IMR-90 (cell line): ENCODE measurements at regions not wholly inside any gene's neighbourhood (a gene's known extent, or its start where the extent isn't known, plus 50 kb on each side); places are given as distances from the start of the nearest gene placed in this dataset.

Experiments
- ATAC-seq: fragments of 200-7000 bp; cut with Tn5 transposase; 2 replicates; pipeline ENCODE4 v1.9.1; 2020; ENCODE audit warnings: low read depth, mild to moderate bottlenecking, moderate library complexity
- BruUV-seq: library from RNA; stranded (reverse); fragments of 400-500 nt; replicated peaks from 2 replicates; lab custom pipeline; 2021; lab: Mats Ljungman, UMichigan
- CTCF ChIA-PET: fragments of 300-600 bp; formaldehyde crosslinking; extraction: SDS; loops from one replicate; lab custom pipeline; 2021; ENCODE audit warnings: antibody characterized with exemption; lab: Yijun Ruan, JAX
- POLR2A ChIA-PET: fragments of 300-600 bp; sonication (Branson Sonifier 250); formaldehyde crosslinking; loops from one replicate; lab custom pipeline; 2022; ENCODE audit warnings: antibody characterized with exemption; ENCODE audit not compliant: unreplicated experiment; lab: Charles Lee
- DNase-seq: peaks from one replicate; pipeline ENCODE4 v3.0.0; 2013
- H2AFZ ChIP-seq: replicated peaks from 2 replicates; pipeline ENCODE3; 2013; ENCODE audit warnings: low read length, mild to moderate bottlenecking; ENCODE audit not compliant: poor library complexity
- H2AK5ac ChIP-seq: 2 replicates; pipeline ENCODE4 v1.6.1; 2013; ENCODE audit warnings: low read depth, low read length, inconsistent platforms
- H2AK9ac ChIP-seq: replicated peaks from 2 replicates; pipeline ENCODE3; 2013; ENCODE audit warnings: mild to moderate bottlenecking, low read depth, low read length, moderate library complexity; ENCODE audit not compliant: poor library complexity
- H2BK120ac ChIP-seq: 2 replicates; pipeline ENCODE4 v1.6.1; 2013; ENCODE audit warnings: low read depth, low read length, inconsistent platforms
- H2BK15ac ChIP-seq: 3 replicates; pipeline ENCODE4 v1.6.1; 2013; ENCODE audit warnings: low read depth, low read length, inconsistent platforms
- H2BK20ac ChIP-seq: 2 replicates; pipeline ENCODE4 v1.6.1; 2013; ENCODE audit warnings: low read depth, mild to moderate bottlenecking, inconsistent platforms, low read length, moderate library complexity
- H2BK5ac ChIP-seq: 2 replicates; pipeline ENCODE4 v1.6.1; 2013; ENCODE audit warnings: mild to moderate bottlenecking, low read depth, low read length, inconsistent platforms; ENCODE audit not compliant: poor library complexity, severe bottlenecking
- H3K14ac ChIP-seq: replicated peaks from 2 replicates; pipeline ENCODE4 v1.6.1; 2013; ENCODE audit warnings: low read depth, low read length, inconsistent platforms
- H3K18ac ChIP-seq: 2 replicates; pipeline ENCODE4 v1.6.1; 2013; ENCODE audit warnings: low read depth, low read length, control low read depth
- H3K23ac ChIP-seq: 2 replicates; pipeline ENCODE4 v1.6.1; 2013; ENCODE audit warnings: low read depth, low read length, inconsistent platforms
- H3K27ac ChIP-seq: 2 replicates; pipeline ENCODE4 v1.5.1; 2013; ENCODE audit warnings: mild to moderate bottlenecking, control low read depth, low read length; ENCODE audit not compliant: insufficient read depth
- H3K27me3 ChIP-seq: 2 replicates; pipeline ENCODE4 v1.6.1; 2013; ENCODE audit warnings: low read length; ENCODE audit not compliant: control insufficient read depth, insufficient read depth
- H3K36me3 ChIP-seq: 2 replicates; pipeline ENCODE4 v1.6.1; 2013; ENCODE audit warnings: low read length, mixed read lengths; ENCODE audit not compliant: control insufficient read depth, insufficient read depth
- H3K4ac ChIP-seq: 2 replicates; pipeline ENCODE4 v1.6.1; 2013; ENCODE audit warnings: low read depth, low read length, inconsistent platforms
- H3K4me1 ChIP-seq: 2 replicates; pipeline ENCODE4 v1.6.1; 2013; ENCODE audit warnings: low read length, mixed read lengths; ENCODE audit not compliant: control insufficient read depth, insufficient read depth
- H3K4me2 ChIP-seq: 2 replicates; pipeline ENCODE4 v1.6.1; 2013; ENCODE audit warnings: low read depth, mild to moderate bottlenecking, control low read depth, low read length, moderate library complexity
- H3K4me3 ChIP-seq: 2 replicates; pipeline ENCODE4 v1.5.1; 2013; ENCODE audit warnings: low read depth, mild to moderate bottlenecking, control low read depth, low read length, moderate library complexity; ENCODE audit not compliant: insufficient read depth
- H3K56ac ChIP-seq: 2 replicates; pipeline ENCODE4 v1.6.1; 2013; ENCODE audit warnings: low read length, inconsistent platforms; ENCODE audit not compliant: insufficient read depth; ENCODE audit errors: extremely low read depth
- H3K79me1 ChIP-seq, 2 experiments: 2 replicates each; pipeline ENCODE4 v1.6.1; 2013; ENCODE audit warnings: low read length in 2 of 2, inconsistent platforms in 1 of 2, low read depth in 1 of 2
- H3K9ac ChIP-seq: 2 replicates; pipeline ENCODE4 v1.6.1; 2013; ENCODE audit warnings: low read depth, low read length, control low read depth
- H3K9me1 ChIP-seq: 2 replicates; pipeline ENCODE4 v1.6.1; 2013; ENCODE audit warnings: low read length, inconsistent platforms; ENCODE audit not compliant: insufficient read depth
- H3K9me3 ChIP-seq: 2 replicates; pipeline ENCODE4 v1.6.1; 2013; ENCODE audit warnings: low read length; ENCODE audit not compliant: control insufficient read depth, insufficient read depth
- H4K20me1 ChIP-seq: 2 replicates; pipeline ENCODE4 v1.6.1; 2013; ENCODE audit warnings: low read length, inconsistent platforms; ENCODE audit not compliant: insufficient read depth
- H4K5ac ChIP-seq: 2 replicates; pipeline ENCODE4 v1.6.1; 2013; ENCODE audit warnings: mild to moderate bottlenecking, low read depth, low read length, control low read depth
- H4K8ac ChIP-seq, 2 experiments: 2 replicates each; pipeline ENCODE4 v1.6.1; 2013; ENCODE audit warnings: low read depth in 2 of 2, low read length in 2 of 2, control low read depth in 1 of 2, inconsistent platforms in 1 of 2
- H4K91ac ChIP-seq: 2 replicates; pipeline ENCODE4 v1.6.1; 2013; ENCODE audit warnings: low read depth, low read length, inconsistent platforms; ENCODE audit not compliant: insufficient read depth
- BHLHE40 ChIP-seq: fragments of 150-350 bp; IDR thresholded peaks from 2 replicates; pipeline ENCODE4 v1.6.1; 2016; ENCODE audit warnings: mild to moderate bottlenecking, low read depth, low read length
- CEBPB ChIP-seq: IDR thresholded peaks from 2 replicates; pipeline ENCODE4 v1.6.1; 2012; ENCODE audit warnings: low read depth, low read length, improper control_type of control experiment
- CHD1 ChIP-seq: IDR thresholded peaks from 2 replicates; pipeline ENCODE4 v1.6.1; 2012; ENCODE audit warnings: low read depth, low read length, improper control_type of control experiment
- ELK1 ChIP-seq: fragments of 150-350 bp; IDR thresholded peaks from 2 replicates; pipeline ENCODE4 v1.6.1; 2016; ENCODE audit warnings: low read depth, mild to moderate bottlenecking, low read length, moderate library complexity, borderline replicate concordance
- FOS ChIP-seq: fragments of 150-350 bp; IDR thresholded peaks from 2 replicates; pipeline ENCODE4 v1.6.1; 2016; ENCODE audit warnings: low read depth, low read length
- MAFK ChIP-seq: IDR thresholded peaks from 2 replicates; pipeline ENCODE4 v1.6.1; 2012; ENCODE audit warnings: low read depth, low read length, improper control_type of control experiment
- MAZ ChIP-seq: IDR thresholded peaks from 2 replicates; pipeline ENCODE4 v1.6.1; 2012; ENCODE audit warnings: low read depth, mild to moderate bottlenecking, low read length, improper control_type of control experiment, moderate library complexity, borderline replicate concordance
- NFE2L2 ChIP-seq: fragments of 150-350 bp; IDR thresholded peaks from 2 replicates; pipeline ENCODE4 v1.6.1; 2016; ENCODE audit warnings: low read depth, mild to moderate bottlenecking, low read length
- RCOR1 ChIP-seq: IDR thresholded peaks from 2 replicates; pipeline ENCODE4 v1.6.1; 2012; ENCODE audit warnings: mild to moderate bottlenecking, low read length, improper control_type of control experiment; ENCODE audit not compliant: insufficient replicate concordance
- RFX5 ChIP-seq: IDR thresholded peaks from 2 replicates; pipeline ENCODE4 v1.8.0; 2012; ENCODE audit warnings: low read depth, mild to moderate bottlenecking, low read length, moderate library complexity
- SMC3 ChIP-seq: fragments of 150-350 bp; IDR thresholded peaks from 2 replicates; pipeline ENCODE4 v1.6.1; 2016; ENCODE audit warnings: low read depth, mild to moderate bottlenecking, antibody characterized with exemption, low read length, moderate library complexity
- WGBS, 2 experiments: methylation state at CpG; one replicate each; pipeline versions ENCODE4 v1.1.5 to v1.1.7; 2013; ENCODE audit warnings: missing lambda C conversion rate in 2 of 2; ENCODE audit not compliant: insufficient read length in 1 of 2; ENCODE audit errors: extremely low coverage in 2 of 2; 5-methylcytosine and 5-hydroxymethylcytosine counted together
- dilution Hi-C: fragments of 300-500 bp; cut with HindIII; formaldehyde crosslinking; loops from one replicate; pipeline ENCODE4 v1.14.3; 2018; ENCODE audit warnings: low sequenced_read_pairs; ENCODE audit not compliant: unreplicated experiment
- in situ Hi-C: fragments of 300-500 bp; cut with MboI; formaldehyde crosslinking; loops from 3 replicates; pipeline ENCODE4 v1.14.3; 2019; ENCODE audit warnings: low sequenced_read_pairs, inconsistent platforms, mixed read lengths
- intact Hi-C: fragments of 100-400 bp; cut with micrococcal nuclease; formaldehyde crosslinking; loops from 2 replicates; pipeline ENCODE4 v1.10.0; 2022
- TF ChIP-seq, protein P1 (sequence below): fragments of 150-350 bp; IDR thresholded peaks from 2 replicates; pipeline ENCODE4 v1.6.1; 2017; ENCODE audit warnings: mild to moderate bottlenecking, antibody characterized with exemption, low read length, low read depth

DNA sequence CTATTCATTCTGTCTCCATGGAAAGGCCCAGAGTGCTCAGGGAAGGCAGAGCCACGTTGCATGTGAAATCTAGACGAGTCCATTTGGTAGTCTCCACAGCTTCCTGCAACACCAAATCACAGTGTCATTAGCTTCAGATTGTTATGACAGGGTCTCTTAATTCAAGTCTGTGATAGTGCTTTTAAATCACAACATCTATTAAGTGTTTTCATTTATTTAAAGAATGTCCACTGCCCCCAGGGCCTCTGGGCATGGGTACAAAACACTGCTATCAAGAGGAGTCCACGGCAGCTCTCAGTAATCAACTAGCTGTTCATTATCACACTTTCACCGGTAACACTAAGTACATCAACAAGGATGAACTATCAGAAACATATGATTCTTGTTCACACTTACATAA, 455.9 kb upstream of the JARID2 start:
- H3K4me3 ChIP-seq: no peak overlapping the region
- peaks cover 6% of the 10 kb centered on the region for H3K4me1 ChIP-seq
- intact Hi-C loops (loop anchor here (10.0 kb wide), 1 partner anchor 575 kb away; no protein-coding TSS in a partner anchor), dilution Hi-C loops (no loop called here), in situ Hi-C loops (no loop called here)
- H3K36me3 ChIP-seq: no peaks in the 10 kb centered on the region
- H3K4ac ChIP-seq: no peak overlapping the region
- WGBS, 2 experiments: no CpG with 5 or more reads among the region's 4 CpGs
- no peak overlapping the region; the same call in 1 of the 2 replicates for H4K5ac ChIP-seq
- H2BK5ac ChIP-seq: no peak overlapping the region
- H3K18ac ChIP-seq: 0 out of 2 replicates have a peak overlapping the region, but pooled peaks have one; percentile 18
- no peak overlapping the region for H4K8ac ChIP-seq
- H2AK5ac ChIP-seq: no peak overlapping the region
- no peak overlapping the region for H3K27ac ChIP-seq
- no peak overlapping the region for H2AFZ ChIP-seq
- ChIA-PET POLR2A (no interaction called here), CTCF (no interaction called here)
- no peak overlapping the region; the same call in 1 of the 2 replicates for H2BK20ac ChIP-seq
- no peak overlapping the region for H3K56ac ChIP-seq
- H2AK9ac ChIP-seq: no peak overlapping the region
- ATAC-seq (no peak), DNase-seq (no peak)
- no peaks in the 10 kb centered on the region for H3K9me3 ChIP-seq
- H3K9ac ChIP-seq: no peak overlapping the region
- no peak overlapping the region for H3K23ac ChIP-seq
- H2BK120ac ChIP-seq: no peak overlapping the region
- H3K14ac ChIP-seq: 0 out of 2 replicates have a peak overlapping the region, but pooled peaks have one; percentile 35
- no peak overlapping the region for H3K4me2 ChIP-seq
- TF ChIP-seq FOS: no peak
- TF ChIP-seq CHD1: no peak
- no peak for TF ChIP-seq CEBPB
- no peak for TF ChIP-seq MAFK
- no peak for TF ChIP-seq NFE2L2
- TF ChIP-seq SMC3: no peak
- TF ChIP-seq ELK1: no peak
- TF ChIP-seq RCOR1: no peak
- TF ChIP-seq, protein P1, sequence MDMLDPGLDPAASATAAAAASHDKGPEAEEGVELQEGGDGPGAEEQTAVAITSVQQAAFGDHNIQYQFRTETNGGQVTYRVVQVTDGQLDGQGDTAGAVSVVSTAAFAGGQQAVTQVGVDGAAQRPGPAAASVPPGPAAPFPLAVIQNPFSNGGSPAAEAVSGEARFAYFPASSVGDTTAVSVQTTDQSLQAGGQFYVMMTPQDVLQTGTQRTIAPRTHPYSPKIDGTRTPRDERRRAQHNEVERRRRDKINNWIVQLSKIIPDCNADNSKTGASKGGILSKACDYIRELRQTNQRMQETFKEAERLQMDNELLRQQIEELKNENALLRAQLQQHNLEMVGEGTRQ: no peak
- TF ChIP-seq RFX5: no peak
- TF ChIP-seq MAZ: no peak
- no peak for TF ChIP-seq BHLHE40
- no TSS peak for BruUV-seq
- no peak overlapping the region for H2BK15ac ChIP-seq
- peaks cover under 1% of the 10 kb centered on the region; the same call in 1 of the 2 replicates for H3K9me1 ChIP-seq
- no peaks in the 10 kb centered on the region for H3K27me3 ChIP-seq
- no peaks in the 10 kb centered on the region for H4K20me1 ChIP-seq
- no peak overlapping the region for H4K91ac ChIP-seq
- no peaks in the 10 kb centered on the region for H3K79me1 ChIP-seq
